Right renal pelvis (tissue), 4 donors: ENCODE measurements at regions not wholly inside any gene's neighbourhood (a gene's known extent, or its start where the extent isn't known, plus 50 kb on each side); places are given as distances from the start of the nearest gene placed in this dataset.

Experiments used
- DNase-seq, 4 donors: peaks; one replicate each; pipeline ENCODE4 v3.0.0-alpha.2; 2013; ENCODE audit warnings: low read depth in 4 of 4, low spot score in 3 of 4, missing footprints in 1 of 4

GRCh38 chr13:44210525-44210924, 163.1 kb upstream of the SERP2 start:
- no peak for DNase-seq

GRCh38 chr13:44211286-44211685, 162.3 kb upstream of the SERP2 start:
- no peak for DNase-seq

- no peak for DNase-seq
Measured at GRCh38 chr13:44211704-44212346, 161.8 kb upstream of the SERP2 start.

GRCh38 chr13:44212633-44213396, 160.8 kb upstream of the SERP2 start:
- DNase-seq, result no peak

- no peak for DNase-seq
Measured at GRCh38 chr13:44218501-44219240, 155.0 kb upstream of the SERP2 start.

- DNase-seq, result no peak
Measured at GRCh38 chr13:44219577-44220548, 153.8 kb upstream of the SERP2 start.

GRCh38 chr13:44220948-44221347, 152.7 kb upstream of the SERP2 start:
- no peak for DNase-seq

GRCh38 chr13:44221657-44222056, 152.0 kb upstream of the SERP2 start:
- no peak for DNase-seq

- no peak for DNase-seq
Measured at GRCh38 chr13:44223770-44224444, 149.7 kb upstream of the SERP2 start.

- DNase-seq, result no peak
Measured at GRCh38 chr13:44224450-44225149, 149.0 kb upstream of the SERP2 start.

GRCh38 chr13:44229371-44230030, 144.1 kb upstream of the SERP2 start:
- DNase-seq, result no peak

GRCh38 chr13:44230071-44230470, 143.6 kb upstream of the SERP2 start:
- no peak for DNase-seq

- no peak for DNase-seq
Measured at GRCh38 chr13:44230736-44231135, 142.9 kb upstream of the SERP2 start.

GRCh38 chr13:44231786-44232516, 141.7 kb upstream of the SERP2 start:
- no peak for DNase-seq

GRCh38 chr13:44232774-44233173, 140.8 kb upstream of the SERP2 start:
- DNase-seq, result no peak

GRCh38 chr13:44234566-44234965, 139.1 kb upstream of the SERP2 start:
- no peak for DNase-seq

- DNase-seq, result no peak
Measured at GRCh38 chr13:44236370-44236769, 137.3 kb upstream of the SERP2 start.

GRCh38 chr13:44236801-44237207, 136.8 kb upstream of the SERP2 start:
- DNase-seq, result no peak
